ENCODE measurements at regions not wholly inside any gene's neighbourhood (a gene's known extent, or its start where the extent isn't known, plus 50 kb on each side); places are given as distances from the start of the nearest gene placed in this dataset.

DNA sequence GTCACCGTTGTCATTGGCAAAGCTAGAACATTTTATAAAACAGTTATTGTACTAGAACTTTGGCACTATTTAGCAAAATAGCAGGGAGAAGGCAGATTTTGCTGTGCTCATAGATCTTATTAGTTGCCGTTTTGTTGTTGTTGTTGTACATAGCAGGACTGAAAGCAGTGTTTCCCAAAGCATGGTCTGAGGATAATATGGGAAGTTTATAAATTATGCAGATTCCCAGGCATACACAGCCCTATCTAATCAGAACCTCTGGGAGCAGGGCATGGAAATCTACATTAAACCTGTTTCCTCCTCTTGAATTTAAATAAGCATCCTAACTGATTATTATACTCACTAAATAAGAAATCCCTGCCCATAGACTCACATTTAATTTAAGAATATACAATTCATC is 87.9 kb downstream of the RAP2B start:
- Mint-ChIP-seq H3K4me3 (no peak overlapping the region), H3K27ac (no peak overlapping the region), H3K36me3 (ENCODE audit: low read depth) (no peaks in the 10 kb centered on the region), H3K4me1 (ENCODE audit: low read depth) (no peaks in the 10 kb centered on the region), H3K27me3 (ENCODE audit: low read depth) (no peaks in the 10 kb centered on the region), H3K9me3 (no peaks in the 10 kb centered on the region)
- DNase-seq (ENCODE audit: low spot score), result no peak

DNA sequence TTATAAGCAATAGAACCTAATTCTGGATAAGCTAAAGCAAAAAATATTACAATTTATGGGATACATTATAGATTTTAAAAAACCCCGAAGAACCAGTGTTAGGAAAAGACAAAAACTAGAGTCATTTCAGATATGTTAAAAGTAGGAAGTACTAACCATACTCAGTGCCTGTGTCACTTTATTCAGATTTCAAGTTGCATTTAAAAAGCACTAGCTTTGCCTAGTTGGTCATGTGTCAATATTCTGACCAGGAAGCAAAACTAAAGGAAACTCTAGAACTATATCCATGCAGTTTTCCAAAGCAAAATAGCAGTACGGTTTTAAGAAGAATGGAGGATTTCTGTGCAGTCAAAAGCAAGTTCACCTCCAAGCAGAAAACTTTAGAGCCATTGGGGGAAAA is 88.4 kb downstream of the RAP2B start:
- Mint-ChIP-seq H3K36me3 (ENCODE audit: low read depth) (no peaks in the 10 kb centered on the region), H3K9me3 (no peaks in the 10 kb centered on the region), H3K4me3 (no peak overlapping the region), H3K27ac (no peak overlapping the region), H3K4me1 (ENCODE audit: low read depth) (no peaks in the 10 kb centered on the region), H3K27me3 (ENCODE audit: low read depth) (no peaks in the 10 kb centered on the region)
- DNase-seq (ENCODE audit: low spot score), result no peak

DNA sequence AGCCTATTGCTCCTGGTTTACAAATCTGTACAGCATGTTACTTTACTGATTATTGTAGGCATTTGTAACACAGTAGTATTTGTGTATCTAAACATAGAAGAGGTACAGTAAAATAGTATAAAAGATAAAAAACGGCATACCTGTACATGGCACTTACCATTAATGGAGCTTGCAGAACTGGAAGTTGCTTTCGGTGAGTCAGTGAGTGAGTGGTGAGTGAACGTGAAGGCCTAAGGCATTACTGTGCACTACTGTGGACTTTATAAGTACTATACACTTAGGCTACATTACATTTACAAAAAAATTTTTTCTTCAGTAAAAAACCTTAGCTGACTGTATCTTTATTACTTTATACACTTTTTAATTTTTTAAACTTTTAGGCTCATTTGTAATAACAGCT is 90.9 kb downstream of the RAP2B start:
- Mint-ChIP-seq H3K9me3 (no peaks in the 10 kb centered on the region), H3K4me1 (ENCODE audit: low read depth) (peaks cover 3% of the 10 kb centered on the region), H3K27me3 (ENCODE audit: low read depth) (no peaks in the 10 kb centered on the region), H3K36me3 (ENCODE audit: low read depth) (no peaks in the 10 kb centered on the region), H3K27ac (no peak overlapping the region), H3K4me3 (no peak overlapping the region)
- no peak for DNase-seq (ENCODE audit: low spot score)

DNA sequence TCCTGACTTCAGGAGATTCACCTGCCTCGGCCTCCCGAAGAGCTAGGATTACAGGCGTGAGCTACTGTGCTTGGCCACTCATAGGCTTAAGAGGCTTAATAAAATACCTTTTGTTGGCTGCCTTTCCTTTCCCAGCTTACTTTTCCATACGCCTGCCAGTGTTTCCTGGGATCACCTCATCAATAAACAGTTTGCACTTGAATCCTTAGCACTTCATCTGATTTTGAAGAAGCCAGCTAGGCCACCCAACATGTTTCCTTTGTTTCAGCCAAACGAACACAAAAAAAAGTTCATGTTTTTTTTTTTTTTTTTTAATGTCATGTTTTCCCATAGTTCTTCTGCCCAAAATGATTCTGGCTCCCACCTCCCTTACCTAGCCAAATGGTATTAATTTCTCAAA is 92.3 kb downstream of the RAP2B start:
- H3K36me3 Mint-ChIP-seq (ENCODE audit: low read depth), result no peaks in the 10 kb centered on the region
- no peaks in the 10 kb centered on the region for H3K27me3 Mint-ChIP-seq (ENCODE audit: low read depth)
- H3K4me3 Mint-ChIP-seq, result no peak overlapping the region
- H3K27ac Mint-ChIP-seq, result no peak overlapping the region
- DNase-seq (ENCODE audit: low spot score), result no peak
- no peaks in the 10 kb centered on the region for H3K9me3 Mint-ChIP-seq
- H3K4me1 Mint-ChIP-seq (ENCODE audit: low read depth), result peaks cover 3% of the 10 kb centered on the region

DNA sequence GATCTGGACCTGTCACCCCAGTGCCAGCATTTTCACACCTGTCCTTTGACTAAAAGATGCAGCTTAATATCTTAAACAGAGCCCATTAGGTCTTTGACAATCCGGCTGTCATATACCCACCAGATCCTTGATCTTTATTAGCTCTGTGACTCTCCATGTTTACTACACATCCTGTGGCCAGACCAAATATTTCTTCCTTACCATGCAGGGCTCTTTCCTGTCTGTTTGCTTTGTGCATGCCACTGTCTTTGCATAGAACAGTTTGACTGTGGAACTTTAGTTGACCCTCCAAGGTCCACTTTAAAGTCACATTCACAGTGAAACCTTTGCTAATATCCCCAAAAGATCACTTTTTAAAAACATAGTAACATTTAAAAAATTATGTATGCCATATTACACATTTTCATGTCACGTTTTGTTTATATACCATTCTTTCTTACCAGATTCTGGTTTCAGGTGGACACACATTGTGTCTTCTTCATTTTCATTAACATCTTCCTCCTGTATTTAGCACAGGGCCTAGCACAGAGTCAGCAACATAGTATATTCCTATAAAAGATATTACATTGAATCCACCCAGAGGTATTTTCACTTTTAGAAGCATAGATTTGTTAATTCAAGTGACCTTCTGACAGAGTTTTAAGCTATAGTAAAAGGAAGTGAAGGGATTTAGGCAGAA is 95.8 kb downstream of the RAP2B start:
- no peak overlapping the region for H3K27ac Mint-ChIP-seq
- no peaks in the 10 kb centered on the region for H3K27me3 Mint-ChIP-seq (ENCODE audit: low read depth)
- no peak for DNase-seq (ENCODE audit: low spot score)
- no peaks in the 10 kb centered on the region for H3K36me3 Mint-ChIP-seq (ENCODE audit: low read depth)
- peaks cover 6% of the 10 kb centered on the region for H3K4me1 Mint-ChIP-seq (ENCODE audit: low read depth)
- no peaks in the 10 kb centered on the region for H3K9me3 Mint-ChIP-seq
- H3K4me3 Mint-ChIP-seq, result no peak overlapping the region

DNA sequence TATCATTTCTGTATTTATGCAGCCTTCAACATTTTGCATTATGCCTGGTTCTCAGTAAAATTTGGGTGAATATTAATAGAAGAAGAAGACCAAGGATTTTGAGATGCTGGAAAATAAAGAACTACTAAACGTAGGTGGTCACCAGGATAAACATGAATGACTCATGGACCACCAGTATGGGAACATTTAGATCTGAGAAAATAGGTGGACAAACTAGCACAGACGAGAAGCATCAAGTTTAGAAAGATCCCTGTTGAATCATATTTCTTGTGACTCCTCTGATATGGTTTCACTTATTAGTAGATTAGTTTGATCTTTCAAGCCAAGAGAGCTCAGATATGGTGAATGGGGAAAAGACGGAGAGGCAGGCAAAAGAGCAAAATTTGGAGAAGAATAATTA is 97.9 kb downstream of the RAP2B start:
- no peak overlapping the region for H3K27ac Mint-ChIP-seq
- H3K36me3 Mint-ChIP-seq (ENCODE audit: low read depth), result no peaks in the 10 kb centered on the region
- no peak overlapping the region for H3K4me3 Mint-ChIP-seq
- H3K4me1 Mint-ChIP-seq (ENCODE audit: low read depth), result peaks cover 6% of the 10 kb centered on the region
- H3K27me3 Mint-ChIP-seq (ENCODE audit: low read depth), result peaks cover 5% of the 10 kb centered on the region
- no peak for DNase-seq (ENCODE audit: low spot score)
- H3K9me3 Mint-ChIP-seq, result peaks cover 7% of the 10 kb centered on the region

DNA sequence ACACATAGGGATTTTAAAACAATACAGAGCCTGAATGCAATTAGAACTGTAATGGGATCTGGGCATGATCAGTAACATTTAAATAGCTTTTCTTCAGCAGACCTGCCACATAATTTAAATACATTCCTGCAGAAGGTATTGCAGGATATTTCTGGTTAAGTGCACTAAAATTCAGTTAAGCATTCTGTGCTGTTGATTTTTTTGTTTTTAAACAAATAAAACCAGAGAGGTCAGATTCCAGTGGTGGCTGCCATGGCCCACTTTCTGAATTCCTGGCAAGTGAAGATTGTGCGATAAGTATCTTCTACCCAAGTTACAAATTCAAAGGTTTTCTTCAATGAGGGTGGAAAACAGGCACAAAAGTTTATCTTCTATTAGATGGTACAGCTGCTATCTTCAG is 98.7 kb downstream of the RAP2B start:
- H3K36me3 Mint-ChIP-seq (ENCODE audit: low read depth), result no peaks in the 10 kb centered on the region
- no peak overlapping the region for H3K27ac Mint-ChIP-seq
- no peak for DNase-seq (ENCODE audit: low spot score)
- H3K27me3 Mint-ChIP-seq (ENCODE audit: low read depth), result peaks cover 5% of the 10 kb centered on the region
- no peak overlapping the region for H3K4me3 Mint-ChIP-seq
- H3K4me1 Mint-ChIP-seq (ENCODE audit: low read depth), result peaks cover 6% of the 10 kb centered on the region
- peaks cover 9% of the 10 kb centered on the region for H3K9me3 Mint-ChIP-seq

DNA sequence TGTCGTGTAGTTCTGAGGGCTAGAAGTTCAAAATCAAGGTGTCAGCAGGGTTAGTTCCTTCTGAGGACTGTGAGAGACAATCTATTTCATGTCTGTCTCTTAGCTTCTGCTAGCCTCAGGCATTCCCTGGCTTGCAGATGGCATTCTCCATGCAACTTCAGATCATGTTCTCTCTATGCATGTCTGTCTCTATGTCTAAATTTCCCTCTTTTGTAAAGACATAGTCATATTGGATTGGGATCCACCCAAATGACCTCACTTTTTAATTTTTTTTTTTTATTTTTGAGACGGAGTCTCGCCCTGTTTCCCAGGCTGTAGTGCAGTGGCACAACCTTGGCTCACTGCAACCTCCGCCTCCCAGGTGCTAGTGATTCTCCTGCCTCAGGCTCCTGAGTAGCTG is 104.6 kb downstream of the RAP2B start:
- H3K4me1 Mint-ChIP-seq (ENCODE audit: low read depth), result peaks cover 3% of the 10 kb centered on the region
- H3K4me3 Mint-ChIP-seq, result no peak overlapping the region
- no peaks in the 10 kb centered on the region for H3K36me3 Mint-ChIP-seq (ENCODE audit: low read depth)
- H3K9me3 Mint-ChIP-seq, result peaks cover 13% of the 10 kb centered on the region
- H3K27me3 Mint-ChIP-seq (ENCODE audit: low read depth), result peaks cover 5% of the 10 kb centered on the region
- DNase-seq (ENCODE audit: low spot score), result no peak
- no peak overlapping the region for H3K27ac Mint-ChIP-seq

DNA sequence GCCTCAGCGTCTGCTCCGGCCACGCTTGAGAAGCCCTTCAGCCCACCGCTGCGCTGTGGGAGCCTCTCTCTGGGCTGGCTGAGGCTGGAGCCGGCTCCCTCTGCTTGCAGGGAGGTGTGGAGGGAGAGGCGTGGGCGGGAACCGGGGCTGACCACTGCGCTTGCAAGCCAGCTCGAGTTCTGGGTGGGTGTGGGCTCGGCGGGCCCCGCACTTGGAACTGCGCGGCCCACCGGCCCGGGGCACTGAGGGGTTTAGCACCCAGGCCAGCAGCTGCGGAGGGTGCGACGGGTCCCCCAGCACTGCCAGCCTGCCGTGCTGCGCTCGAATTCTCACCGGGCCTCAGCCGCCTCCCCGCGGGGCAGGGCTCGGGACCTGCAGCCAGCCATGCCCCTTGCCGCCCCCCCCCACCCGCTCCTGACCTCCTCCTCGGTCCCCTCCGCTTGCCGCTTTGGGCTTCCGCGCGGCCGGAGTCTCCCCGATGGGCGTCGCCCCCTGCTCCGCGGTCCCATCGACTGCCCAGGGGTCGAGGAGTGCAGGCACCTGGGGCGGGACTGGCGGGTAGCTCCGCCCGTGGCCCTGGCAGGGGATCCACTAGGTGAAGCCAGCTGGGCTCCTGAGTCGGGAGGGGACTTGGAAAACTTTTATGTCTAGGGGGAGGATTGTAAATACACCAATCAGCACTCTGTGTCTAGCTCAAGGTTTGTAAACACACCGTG is 106.7 kb downstream of the RAP2B start:
- no peak for DNase-seq (ENCODE audit: low spot score)
- Mint-ChIP-seq H3K27me3 (ENCODE audit: low read depth) (no peaks in the 10 kb centered on the region), H3K36me3 (ENCODE audit: low read depth) (no peaks in the 10 kb centered on the region), H3K4me1 (ENCODE audit: low read depth) (peaks cover 4% of the 10 kb centered on the region), H3K9me3 (peaks cover 8% of the 10 kb centered on the region), H3K27ac (no peak overlapping the region), H3K4me3 (no peak overlapping the region)

DNA sequence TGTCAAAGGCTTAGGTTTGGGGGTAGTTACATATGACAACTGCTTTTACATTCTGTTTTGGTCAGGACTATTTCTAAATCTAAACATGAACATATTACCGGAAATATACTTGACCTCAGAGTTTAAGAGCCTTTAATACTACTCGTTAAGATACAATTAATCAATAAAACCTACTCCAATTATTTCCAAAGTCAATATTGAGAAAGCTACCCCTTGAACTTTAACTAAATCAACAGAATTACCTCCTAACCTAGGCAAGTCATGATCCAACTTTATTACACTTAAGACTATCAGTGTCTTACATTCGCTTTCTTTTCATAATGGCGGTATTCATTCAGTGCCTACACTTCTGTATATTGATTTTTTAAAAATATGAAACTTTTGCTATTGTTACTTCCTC is 107.7 kb downstream of the RAP2B start:
- Mint-ChIP-seq H3K36me3 (ENCODE audit: low read depth) (no peaks in the 10 kb centered on the region), H3K9me3 (peaks cover 8% of the 10 kb centered on the region), H3K27ac (no peak overlapping the region), H3K27me3 (ENCODE audit: low read depth) (no peaks in the 10 kb centered on the region), H3K4me1 (ENCODE audit: low read depth) (peaks cover 4% of the 10 kb centered on the region), H3K4me3 (no peak overlapping the region)
- DNase-seq (ENCODE audit: low spot score), result no peak

DNA sequence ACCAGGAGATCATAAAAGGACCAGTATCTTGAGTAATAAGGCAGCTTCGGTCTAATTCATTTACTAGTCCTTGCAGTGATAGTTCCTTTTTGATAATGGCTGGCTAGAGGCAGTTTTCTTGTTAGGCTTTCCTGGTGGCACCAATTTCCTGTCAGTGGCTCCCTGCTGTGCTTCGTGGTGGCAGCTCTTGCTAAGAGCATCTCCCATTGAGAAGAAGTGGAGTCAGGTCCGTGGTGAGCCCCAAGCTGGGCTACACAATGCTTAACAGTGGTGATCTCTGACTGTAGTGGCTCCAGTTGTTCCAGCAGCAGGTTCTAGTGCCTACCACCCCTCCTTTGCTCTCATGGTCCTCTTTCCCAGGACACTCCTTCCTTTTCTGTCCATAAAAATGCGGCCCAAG is 111.2 kb downstream of the RAP2B start:
- Mint-ChIP-seq H3K4me1 (ENCODE audit: low read depth) (peaks cover 4% of the 10 kb centered on the region), H3K4me3 (no peak overlapping the region), H3K27ac (no peak overlapping the region), H3K36me3 (ENCODE audit: low read depth) (no peaks in the 10 kb centered on the region), H3K27me3 (ENCODE audit: low read depth) (peaks cover 1% of the 10 kb centered on the region), H3K9me3 (no peaks in the 10 kb centered on the region)
- DNase-seq (ENCODE audit: low spot score), result no peak

DNA sequence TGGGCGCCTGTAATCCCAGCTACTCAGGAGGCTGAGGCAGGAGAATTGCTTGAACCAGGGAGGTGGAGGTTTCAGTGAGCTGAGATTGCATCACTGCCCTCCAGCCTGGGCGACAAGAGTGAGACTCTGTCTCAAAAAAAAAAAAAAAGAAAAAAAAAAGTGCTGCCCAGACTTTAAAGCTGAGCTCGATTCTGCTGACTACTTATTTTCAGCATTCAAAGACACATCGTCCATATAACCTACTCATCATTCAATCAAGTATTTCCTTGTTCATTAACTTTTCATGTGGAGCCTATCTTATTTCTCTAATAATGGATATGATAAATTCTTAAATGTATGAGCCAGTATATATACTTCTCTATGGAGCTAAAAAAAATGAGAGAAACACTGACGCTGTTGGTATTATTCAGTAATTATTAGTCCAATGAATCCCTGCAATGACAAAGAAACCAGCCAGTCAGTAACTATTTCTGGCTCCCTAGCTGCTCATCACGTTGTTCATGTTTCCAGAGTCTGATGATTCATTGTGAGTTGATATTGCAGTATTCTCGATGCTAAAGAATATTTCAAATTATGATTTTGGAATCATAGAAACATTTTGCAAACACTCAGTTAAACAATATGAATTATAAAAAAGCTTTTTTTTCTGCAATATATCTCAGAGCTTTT is 111.9 kb downstream of the RAP2B start:
- Mint-ChIP-seq H3K27me3 (ENCODE audit: low read depth) (peaks cover 5% of the 10 kb centered on the region), H3K9me3 (no peaks in the 10 kb centered on the region), H3K4me1 (ENCODE audit: low read depth) (peaks cover 4% of the 10 kb centered on the region), H3K4me3 (no peak overlapping the region), H3K36me3 (ENCODE audit: low read depth) (no peaks in the 10 kb centered on the region), H3K27ac (no peak overlapping the region)
- no peak for DNase-seq (ENCODE audit: low spot score)

DNA sequence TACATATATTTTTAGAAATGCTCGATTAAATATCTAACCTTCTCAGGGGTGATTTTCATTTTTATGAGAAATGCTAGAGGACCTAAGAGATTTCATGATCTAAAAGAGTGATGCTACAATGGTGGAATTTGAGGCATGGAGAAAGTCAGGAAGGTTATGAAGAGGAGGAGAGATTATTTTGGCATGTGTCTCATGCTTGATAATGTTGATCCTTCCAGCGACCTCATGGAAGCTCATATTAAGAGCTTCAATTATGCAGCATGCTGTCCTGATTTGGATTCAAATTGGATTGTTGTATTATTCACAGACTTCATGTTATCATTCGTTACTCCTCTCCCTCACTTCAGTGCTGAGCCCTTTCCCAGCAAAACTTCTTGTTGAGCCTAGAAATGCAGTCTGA is 112.5 kb downstream of the RAP2B start:
- Mint-ChIP-seq H3K4me3 (no peak overlapping the region), H3K4me1 (ENCODE audit: low read depth) (peaks cover 4% of the 10 kb centered on the region), H3K9me3 (no peaks in the 10 kb centered on the region), H3K27me3 (ENCODE audit: low read depth) (peaks cover 6% of the 10 kb centered on the region), H3K36me3 (ENCODE audit: low read depth) (no peaks in the 10 kb centered on the region), H3K27ac (no peak overlapping the region)
- no peak for DNase-seq (ENCODE audit: low spot score)

DNA sequence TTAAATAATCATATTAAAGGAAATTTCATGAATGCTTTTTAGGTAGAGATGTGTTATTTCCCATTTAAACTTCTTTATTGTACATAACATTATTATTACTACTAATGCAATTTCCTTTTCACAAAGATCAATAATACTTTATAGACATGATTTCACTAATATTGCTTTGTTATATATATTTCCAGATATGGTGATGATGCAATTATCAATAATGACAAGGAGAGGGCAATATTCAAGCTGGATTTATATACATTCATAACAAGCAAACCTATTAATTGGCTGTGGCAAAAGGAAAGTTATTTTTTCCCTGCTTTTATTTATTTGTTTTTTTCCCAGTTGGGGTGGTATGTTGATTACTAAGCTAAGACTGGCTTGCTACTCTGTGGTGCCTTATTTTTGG is 113.5 kb downstream of the RAP2B start:
- H3K27ac Mint-ChIP-seq, result no peak overlapping the region
- no peaks in the 10 kb centered on the region for H3K9me3 Mint-ChIP-seq
- H3K27me3 Mint-ChIP-seq (ENCODE audit: low read depth), result peaks cover 6% of the 10 kb centered on the region
- no peaks in the 10 kb centered on the region for H3K36me3 Mint-ChIP-seq (ENCODE audit: low read depth)
- no peak overlapping the region for H3K4me3 Mint-ChIP-seq
- peaks cover 4% of the 10 kb centered on the region for H3K4me1 Mint-ChIP-seq (ENCODE audit: low read depth)
- no peak for DNase-seq (ENCODE audit: low spot score)

Data from T-helper 2 cell treated with Interferon-gamma antibody and Interleukin-4, amounts not matched to agents 5 μg/mL and 100 μg/mL, for 36 hours (primary cell).